Epithelial cell of prostate (primary cell): ENCODE measurements at regions not wholly inside any gene's neighbourhood (a gene's known extent, or its start where the extent isn't known, plus 50 kb on each side); places are given as distances from the start of the nearest gene placed in this dataset.

ENCODE experiments used
- DNase-seq: peaks from one replicate; pipeline ENCODE4 v3.0.0-alpha.2; 2011; ENCODE audit warnings: low read depth, low spot score
- H3K27ac ChIP-seq: fragments of 450-650 bp; 2 replicates; pipeline ENCODE4 v1.5.1; 2017; ENCODE audit warnings: mild to moderate bottlenecking

DNA sequence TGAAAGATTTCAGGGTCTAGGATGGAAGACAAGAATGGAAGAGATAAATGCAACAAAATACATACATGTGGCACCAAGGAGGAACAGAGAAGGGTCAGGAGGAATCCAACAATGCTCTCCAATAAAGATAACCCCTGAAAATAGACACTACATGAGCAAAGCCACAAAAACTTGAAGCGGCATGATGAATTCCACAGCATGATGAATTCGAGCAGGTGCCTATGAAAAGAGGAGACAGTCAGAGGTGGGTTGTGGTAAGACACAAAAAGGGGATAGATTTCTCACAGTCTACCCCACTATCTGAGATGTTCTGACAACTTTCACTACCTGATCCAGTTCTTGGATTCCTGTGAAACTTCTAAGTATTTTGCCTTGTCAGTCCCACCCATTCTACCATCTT is 81.5 kb upstream of the PAPPA start:
- no peak for DNase-seq
- H3K27ac ChIP-seq, result no peak overlapping the region

DNA sequence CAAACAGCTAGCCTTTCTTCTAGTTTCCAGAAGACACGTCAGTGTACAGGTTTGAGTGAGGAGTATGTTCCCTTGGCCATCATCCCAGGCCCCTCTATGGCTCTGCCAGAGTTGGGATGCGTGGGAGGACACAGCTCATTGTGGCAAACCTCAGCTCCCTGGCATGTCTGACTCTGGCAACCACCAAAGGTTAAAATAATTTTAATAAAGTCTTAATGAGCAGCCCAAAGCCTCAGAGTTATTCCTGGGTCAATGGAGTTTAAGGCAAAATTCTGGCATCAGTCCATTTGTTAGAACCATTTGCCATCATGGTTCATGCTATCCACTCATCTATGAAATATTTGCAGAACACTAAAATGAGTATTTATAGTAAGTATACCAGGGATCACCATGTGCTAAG is 79.8 kb upstream of the PAPPA start:
- DNase-seq, result no peak
- H3K27ac ChIP-seq, result peak overlapping the region; percentile 37

DNA sequence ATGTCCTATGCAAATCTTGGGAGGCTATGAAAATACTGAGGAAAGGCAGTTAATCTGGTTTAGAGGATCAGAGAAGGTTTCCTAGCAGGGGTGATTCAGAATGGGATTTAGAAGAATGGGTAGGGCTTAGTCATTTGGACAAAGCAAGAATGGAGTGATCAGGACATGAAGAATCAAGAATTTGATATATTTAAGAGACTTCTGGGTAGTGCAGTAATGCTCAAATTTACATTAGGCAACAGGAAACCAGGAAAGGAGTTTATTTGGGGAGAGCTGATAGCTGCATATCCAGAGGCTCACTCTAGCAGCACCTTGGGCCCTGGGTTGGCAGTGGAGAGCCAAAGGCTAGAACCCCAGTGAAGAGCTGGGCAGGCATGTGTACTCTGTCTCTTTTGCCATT is 78.9 kb upstream of the PAPPA start:
- DNase-seq, result no peak
- peak overlapping the region; percentile 37 for H3K27ac ChIP-seq

DNA sequence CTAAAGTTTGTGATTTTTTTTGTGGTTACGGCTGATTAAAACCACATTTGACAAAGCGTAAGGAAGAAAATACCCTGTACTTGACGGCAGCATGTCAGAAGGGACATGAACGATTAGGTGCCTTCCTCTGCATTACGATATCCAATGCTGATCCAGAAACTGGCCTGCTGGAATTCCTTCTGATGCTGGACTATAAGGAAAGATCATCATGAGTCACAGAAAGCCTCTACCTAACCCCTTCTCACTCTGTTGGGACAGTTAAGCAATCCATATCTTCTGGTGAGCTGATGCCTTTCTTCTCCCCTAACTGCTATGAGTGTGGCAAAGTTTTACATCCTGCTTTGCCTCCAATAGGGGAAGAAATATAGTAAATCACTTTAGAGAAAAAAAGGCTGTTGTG is 78.4 kb upstream of the PAPPA start:
- peak overlapping the region; percentile 37 for H3K27ac ChIP-seq
- no peak for DNase-seq

DNA sequence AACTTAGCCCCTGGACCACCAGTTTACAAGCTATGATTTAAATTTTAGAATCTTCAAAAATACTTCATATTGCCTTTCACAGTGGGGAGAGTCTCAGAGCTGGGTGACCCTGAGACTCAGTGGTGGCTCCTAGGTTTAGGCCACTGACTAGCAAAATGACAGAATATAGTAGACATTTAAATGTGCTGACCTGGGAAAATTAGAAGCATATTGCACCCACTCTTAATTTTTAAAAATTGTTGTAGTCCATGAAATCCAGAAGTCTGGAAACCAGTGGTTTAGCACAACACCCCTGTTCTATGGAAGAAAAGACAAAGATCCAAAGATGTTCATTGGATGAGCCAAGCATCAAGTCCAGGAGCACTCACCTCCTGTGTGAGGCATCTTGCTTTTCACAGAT is 75.0 kb upstream of the PAPPA start:
- no peak for DNase-seq
- H3K27ac ChIP-seq, result no peak overlapping the region

DNA sequence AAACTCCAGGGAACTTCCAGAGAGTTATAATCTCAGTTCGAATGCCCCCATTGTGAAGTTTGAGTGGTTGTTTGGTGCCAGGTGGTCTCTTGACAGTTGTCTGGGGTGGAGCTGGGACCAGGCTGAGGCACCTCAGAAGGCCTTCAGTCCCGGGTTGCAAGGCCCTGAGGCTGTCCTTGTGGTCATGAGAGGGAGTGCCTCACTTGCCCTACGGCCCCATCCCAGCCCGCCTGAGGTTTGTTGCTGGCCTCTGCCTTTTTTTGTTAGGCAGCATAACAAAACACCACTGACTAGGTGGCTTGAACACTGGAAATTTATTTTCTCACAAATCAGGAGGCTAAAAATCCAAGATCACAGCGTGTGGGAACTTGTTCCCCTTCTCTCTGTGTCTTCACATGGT is 73.0 kb upstream of the PAPPA start:
- no peak for DNase-seq
- no peak overlapping the region for H3K27ac ChIP-seq

DNA sequence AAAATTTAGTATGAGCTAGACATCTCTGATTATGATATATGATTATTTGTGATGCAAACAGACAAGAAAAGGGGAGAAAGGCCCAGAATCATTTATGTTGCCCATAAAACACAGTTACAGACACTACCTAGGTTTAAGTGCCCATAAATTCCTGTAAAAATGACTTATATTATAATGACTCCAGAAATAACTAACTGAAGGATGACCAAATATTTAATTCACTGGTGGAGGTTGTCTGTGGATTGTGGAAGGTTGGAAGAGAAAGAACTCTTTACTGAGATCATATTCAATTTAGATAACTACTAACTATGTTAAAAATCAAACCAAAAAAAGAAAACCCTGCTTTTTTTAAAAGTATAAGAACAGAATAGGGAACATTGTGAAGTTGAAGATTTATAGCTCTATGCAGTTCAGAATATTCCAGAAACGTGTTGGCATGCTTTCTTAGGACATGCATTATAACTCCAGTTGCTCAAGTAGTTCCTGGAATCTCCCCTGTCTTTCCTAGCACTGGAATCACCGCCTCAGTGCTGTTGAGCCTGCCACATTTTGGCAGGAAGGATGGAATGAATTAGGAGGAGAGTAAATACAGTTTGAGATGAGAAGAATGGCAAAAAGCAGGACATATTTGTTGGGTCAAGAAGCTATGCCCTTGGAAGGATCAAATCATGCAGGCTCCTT is 72.0 kb upstream of the PAPPA start:
- H3K27ac ChIP-seq, result no peak overlapping the region
- DNase-seq, result no peak

DNA sequence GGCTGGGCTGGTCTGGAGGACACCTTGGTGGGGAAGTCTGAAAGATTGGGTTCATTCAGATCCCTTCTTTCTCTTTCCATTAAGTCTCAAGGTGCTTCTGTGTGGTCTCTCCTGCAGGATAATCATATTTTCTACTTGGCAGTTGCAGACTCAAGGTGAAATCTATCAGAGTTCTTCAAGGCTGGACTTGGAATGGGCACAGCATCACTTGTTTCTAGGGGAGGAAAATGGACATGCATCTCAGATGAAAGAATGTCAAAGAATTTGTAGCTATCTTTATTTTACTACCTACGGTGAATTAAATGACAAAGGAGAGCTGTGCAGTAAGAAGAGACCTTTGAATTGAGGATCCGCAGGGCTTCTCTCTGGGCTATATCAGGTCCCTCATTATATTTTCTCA is 69.8 kb upstream of the PAPPA start:
- DNase-seq, result no peak
- H3K27ac ChIP-seq, result no peak overlapping the region

DNA sequence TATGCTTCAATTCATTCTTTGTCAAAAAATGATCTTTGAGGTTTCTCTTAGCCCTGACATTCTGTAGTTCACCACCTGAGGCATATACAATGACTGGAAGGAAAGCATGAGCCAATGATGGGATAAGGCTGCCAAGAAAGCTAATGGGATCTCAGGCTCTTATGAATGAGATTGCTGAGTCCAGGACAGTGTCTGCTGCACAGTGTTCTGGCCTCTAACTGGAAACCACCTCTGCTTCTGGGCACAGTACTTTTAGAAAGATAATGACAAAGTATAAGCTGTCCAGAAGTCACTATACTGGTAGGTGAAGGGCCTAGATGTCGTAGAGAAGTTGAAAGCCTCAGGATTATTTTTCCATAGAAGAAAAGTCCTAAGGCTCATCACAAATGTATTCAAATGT is 69.1 kb upstream of the PAPPA start:
- H3K27ac ChIP-seq, result no peak overlapping the region
- no peak for DNase-seq

DNA sequence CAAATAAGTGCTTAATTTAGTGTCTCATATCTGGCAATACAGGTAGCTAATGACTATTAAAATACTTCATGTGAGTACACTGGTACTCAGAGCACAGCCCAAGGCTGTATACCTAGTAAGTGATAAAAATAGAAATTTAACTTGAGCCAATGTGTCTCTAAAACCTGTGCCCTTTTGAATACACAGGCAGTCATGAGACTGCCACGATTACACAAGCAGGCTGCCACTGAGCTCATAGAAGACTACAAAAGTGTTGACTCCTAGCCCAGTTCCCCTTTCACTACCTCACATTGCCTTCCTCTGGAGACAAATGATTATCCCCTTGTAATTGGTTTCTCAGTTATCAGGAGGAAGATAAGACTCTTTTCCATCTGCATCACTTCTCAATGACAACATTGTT is 66.3 kb upstream of the PAPPA start:
- peak overlapping the region; percentile 36 for H3K27ac ChIP-seq
- DNase-seq, result peak; percentile 77

DNA sequence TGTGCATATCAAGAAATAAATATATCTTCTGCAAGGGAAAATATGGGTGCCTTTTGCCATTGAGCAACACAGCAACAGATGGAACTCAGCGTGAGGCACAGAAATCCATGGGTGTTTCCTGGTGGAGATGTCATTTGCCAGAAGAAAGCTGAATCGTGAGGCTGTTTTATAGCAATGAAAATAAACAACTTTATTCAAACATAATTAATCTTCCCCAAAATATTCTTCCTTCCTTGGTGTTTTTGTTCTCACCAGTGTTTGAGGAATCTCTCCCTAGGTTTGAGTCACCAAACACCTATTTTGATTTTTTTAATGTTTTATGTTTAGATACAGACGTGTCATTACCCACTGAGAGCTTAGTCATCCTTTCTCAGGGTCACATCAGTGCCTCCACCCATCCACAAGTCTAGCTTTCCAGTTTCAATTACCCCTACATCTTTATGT is 65.8 kb upstream of the PAPPA start:
- H3K27ac ChIP-seq, result peak overlapping the region; percentile 36
- peak; percentile 65 for DNase-seq

DNA sequence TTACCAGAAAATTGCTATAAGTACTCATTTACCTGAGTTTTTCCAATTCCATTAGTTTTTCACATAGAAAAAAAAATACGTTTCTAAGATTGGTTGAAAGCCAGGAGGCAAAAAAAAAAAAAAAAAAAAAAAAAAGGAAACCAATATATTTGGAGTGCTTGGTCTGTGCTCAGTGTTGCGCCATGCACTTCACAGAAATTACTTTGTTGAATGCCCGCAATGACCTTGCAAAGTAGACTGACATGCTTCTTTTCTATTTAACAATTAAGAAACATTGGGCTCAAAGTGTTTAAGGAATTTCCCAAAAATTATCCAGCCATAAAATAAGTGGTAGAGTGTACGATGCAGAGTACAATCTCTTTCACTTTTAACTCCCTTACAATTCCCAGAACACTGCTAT is 65.2 kb upstream of the PAPPA start:
- no peak for DNase-seq
- H3K27ac ChIP-seq, result peak overlapping the region; percentile 36

DNA sequence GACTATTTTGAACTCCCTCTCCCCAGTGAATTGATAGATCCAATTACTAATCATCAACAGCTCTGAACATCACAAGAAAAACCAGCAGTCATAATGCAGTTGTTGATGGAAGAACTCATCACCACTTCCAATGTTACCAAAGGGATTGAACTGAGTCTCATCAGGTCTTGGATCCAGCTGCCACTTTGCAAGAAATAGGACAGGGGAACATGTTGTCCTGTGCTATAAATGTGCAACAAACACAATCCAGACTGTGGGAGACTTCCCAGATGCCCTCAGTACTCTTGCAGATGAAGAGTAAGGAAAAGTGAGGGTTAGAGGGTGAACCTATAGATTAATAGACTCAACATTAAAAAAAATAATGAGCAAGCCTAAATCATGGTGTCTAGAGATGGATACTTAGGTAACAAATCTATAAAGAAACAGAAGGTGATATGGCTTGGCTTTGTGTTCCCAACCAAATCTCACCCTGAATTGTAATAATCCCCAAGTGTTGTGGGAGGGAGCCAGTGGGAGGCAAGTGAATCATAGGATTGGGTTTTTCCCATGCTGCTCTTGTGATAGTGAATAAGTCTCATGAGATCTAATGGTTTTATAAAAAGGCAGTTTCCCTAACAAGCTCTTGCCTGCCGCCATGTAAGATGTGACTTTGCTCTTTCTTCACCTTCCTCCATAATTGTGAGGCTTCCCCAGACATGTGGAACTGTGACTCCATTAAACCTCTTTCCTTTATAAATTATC is 63.4 kb upstream of the PAPPA start:
- DNase-seq, result no peak
- no peak overlapping the region for H3K27ac ChIP-seq

DNA sequence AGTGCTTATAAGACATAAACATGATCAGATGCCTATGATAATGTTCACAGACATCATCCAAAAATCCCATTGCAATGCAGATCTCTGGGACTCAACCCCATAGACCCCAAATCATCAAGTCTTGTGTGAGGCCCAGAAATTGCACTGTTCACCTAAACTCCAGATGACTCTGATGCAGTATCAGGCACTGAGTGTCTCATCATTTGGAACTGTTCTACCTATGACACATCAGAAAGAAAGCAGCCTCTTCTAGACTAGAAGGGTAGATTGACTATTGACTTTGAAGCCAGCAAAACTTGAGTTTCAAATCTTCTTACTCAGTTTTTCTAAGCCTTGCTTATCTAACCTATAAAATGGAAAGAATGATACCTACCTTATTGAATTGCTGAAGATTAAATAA is 58.7 kb upstream of the PAPPA start:
- H3K27ac ChIP-seq, result peak overlapping the region; percentile 80
- no peak for DNase-seq

DNA sequence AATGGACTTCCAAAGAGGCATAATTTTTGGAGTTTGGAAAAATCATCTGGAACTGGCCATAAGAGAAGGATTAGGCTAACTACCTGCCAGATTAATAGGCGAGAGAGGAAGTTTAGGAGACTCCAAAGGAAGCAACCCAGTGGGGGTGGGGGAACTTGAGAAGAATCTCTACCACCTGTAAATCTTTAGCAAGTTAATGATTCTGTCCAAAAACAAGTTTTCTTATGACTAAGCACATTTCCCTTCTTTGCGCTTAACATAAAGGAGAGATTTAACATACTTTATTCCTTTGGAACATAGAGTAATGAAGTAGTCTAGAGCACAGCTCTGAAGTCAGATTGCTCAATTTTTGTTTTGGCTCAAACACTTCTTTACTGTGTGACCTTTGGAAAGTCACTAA is 58.2 kb upstream of the PAPPA start:
- DNase-seq, result no peak
- peak overlapping the region; percentile 80 for H3K27ac ChIP-seq

DNA sequence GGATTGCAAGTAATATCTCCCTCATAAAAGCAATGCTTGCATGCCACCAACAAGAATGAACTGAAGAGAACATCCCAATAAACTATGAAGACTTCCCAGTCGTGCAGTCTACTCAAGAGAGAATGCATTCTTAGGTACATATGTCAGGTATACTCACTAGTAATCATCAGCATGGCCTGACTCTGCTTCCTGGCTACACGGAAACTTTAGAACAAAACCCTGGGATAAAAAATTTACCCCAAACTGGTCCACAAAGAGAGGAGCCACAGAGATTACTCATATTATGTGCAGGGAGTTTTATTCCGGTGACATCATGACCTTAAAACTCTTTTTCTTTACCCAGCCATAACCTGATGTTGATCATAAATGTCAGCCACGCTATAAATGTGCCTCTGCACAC is 57.5 kb upstream of the PAPPA start:
- peak; percentile 77 for DNase-seq
- peak overlapping the region; percentile 80 for H3K27ac ChIP-seq

DNA sequence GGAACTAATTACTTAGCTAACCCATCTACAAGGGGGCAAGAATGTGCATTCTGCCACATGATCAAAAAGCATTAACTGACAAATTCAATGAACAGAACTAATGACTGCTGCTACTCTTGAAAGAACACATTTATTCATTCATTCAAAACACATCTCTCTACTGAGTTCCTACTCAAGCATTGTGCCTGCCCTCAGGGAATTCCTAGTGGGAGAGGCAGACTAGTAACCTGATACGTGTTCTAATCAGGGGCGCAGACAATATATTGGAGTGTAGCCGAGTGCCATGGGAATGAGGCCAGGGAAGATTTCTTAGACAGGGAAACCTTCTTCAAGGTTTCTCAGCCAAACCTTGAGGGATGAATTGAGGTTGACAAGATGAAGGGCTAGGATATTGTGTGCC is 56.7 kb upstream of the PAPPA start:
- no peak for DNase-seq

DNA sequence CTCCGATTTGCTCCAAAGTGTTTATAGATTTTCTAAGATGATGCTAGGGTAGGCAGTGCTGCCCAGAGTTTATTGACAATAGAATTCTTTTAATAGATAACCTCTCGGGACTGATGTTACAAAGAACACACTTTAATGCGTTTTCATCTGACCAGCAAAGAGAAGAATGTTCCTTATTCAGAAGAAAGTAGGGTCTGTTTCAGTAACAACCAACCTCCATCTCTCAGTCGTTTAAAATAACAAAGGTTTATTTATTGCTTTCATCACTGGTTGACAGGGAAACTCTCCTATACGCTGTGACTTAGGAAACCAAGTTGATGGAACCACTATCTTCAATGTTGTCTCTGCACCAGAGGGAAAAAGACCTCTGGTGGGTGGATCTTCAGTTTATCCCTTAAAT is 55.1 kb upstream of the PAPPA start:
- no peak for DNase-seq

More for the DNA sequence above, 56.7 kb upstream of the PAPPA start:
- peak overlapping the region; percentile 80 for H3K27ac ChIP-seq

DNA sequence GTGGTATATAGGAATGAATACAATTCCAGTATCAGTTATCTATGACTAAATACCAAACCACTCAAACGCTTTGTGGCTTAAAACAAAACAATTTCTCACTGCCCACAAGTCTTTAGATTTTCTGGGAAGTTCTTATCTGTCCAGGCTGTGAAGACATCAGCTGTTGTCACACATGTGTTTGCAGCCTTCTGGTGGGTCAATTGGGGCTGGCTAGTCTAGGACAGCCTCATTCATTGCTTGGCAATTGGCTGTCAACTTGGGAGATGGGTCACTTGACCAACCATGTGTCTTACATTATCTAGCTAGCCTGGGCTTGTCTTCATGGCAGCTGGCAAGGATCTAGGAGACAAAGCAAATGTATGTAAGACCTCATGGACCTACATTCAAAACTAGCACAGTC is 53.8 kb upstream of the PAPPA start:
- H3K27ac ChIP-seq, result peak overlapping the region; percentile 74
- no peak for DNase-seq

More for the DNA sequence above, 55.1 kb upstream of the PAPPA start:
- no peak overlapping the region for H3K27ac ChIP-seq

DNA sequence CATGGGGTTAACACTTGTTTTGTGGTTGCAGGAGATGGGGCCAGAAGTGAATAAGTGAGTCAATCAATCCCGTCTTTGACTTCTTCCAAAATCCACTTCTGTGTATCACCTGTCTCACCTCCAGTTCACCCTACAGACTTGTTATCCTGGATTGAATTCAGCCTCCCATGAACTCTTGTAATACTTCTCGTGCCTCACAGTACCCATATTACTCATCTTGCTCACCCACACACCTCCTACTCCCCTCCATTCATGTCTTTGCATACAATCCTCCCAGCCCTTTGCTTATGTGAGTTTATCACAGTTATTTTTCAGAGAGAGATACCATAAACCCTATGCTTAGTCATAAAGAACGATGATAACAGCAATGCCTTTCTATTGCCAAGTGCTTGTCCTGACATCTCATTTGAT is 52.9 kb upstream of the PAPPA start:
- peak; percentile 99 for DNase-seq
- peak overlapping the region; percentile 74 for H3K27ac ChIP-seq

DNA sequence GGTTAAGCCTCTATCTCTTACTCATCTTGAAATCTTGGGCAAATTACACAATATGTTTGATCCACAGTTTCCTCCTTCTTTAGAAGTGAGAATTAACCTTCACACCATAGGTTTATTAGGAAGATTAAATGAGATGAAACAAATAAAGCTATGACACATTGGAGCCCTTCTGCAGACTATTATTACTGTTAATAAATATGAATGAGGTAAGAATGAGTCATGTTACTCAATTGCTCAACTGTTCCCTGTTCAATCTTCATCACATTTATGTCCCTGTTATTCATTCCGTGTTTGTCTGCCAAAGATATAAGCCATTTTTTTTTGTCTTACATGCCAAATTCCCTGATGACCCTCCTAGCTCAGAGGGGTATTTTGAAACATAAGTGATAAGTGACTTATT is 52.1 kb upstream of the PAPPA start:
- peak; percentile 91 for DNase-seq
- H3K27ac ChIP-seq, result peak overlapping the region; percentile 74

DNA sequence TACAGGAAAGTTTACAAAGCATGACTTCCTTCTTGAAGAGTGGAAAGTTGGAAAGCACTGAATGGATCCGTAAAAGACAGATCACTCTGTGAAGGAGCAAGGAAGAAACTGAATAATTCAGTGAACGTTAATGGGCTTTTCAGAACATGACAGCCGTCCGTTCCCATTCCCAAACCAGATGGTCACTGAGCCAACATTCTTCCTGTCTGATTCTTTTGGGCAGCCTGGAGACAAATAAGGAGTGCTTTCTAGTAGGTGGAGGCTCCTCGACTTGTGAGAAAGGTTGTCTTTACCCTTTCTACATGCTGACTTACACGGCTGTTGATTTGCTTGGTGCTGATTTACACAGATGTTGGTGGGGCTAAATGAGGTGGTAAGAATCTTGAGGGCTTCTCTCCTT is 51.0 kb upstream of the PAPPA start:
- DNase-seq, result no peak
- no peak overlapping the region for H3K27ac ChIP-seq
